ENCODE measurements at regions not wholly inside any gene's neighbourhood (a gene's known extent, or its start where the extent isn't known, plus 50 kb on each side); places are given as distances from the start of the nearest gene placed in this dataset.

GRCh38 chr7:18295781-18296423 lies 199.6 kb upstream of the HDAC9 start:
- no peak for ATAC-seq
- peaks cover 1% of the 10 kb centered on the region for H3K27me3 Mint-ChIP-seq (ENCODE audit: insufficient read depth, low read depth, poor library complexity)
- H3K4me3 Mint-ChIP-seq = no peak overlapping the region

More at GRCh38 chr7:18295781-18296423, 199.6 kb upstream of the HDAC9 start:
- H3K27ac Mint-ChIP-seq = no peak overlapping the region
- H3K4me3 ChIP-seq = no peak overlapping the region
- H3K27me3 ChIP-seq (ENCODE audit: insufficient read depth) = no peaks in the 10 kb centered on the region
- H3K36me3 Mint-ChIP-seq (ENCODE audit: low read depth) = no peaks in the 10 kb centered on the region
- H3K4me1 Mint-ChIP-seq = peaks cover 5% of the 10 kb centered on the region; the same call in 2 of the 3 replicates
- no peaks in the 10 kb centered on the region for H3F3A ChIP-seq (replicated peaks; ENCODE audit: low read depth)
- H3K4me1 ChIP-seq (ENCODE audit: insufficient read depth) = no peaks in the 10 kb centered on the region
- no peaks in the 10 kb centered on the region for H3K36me3 ChIP-seq (ENCODE audit: insufficient read depth)
- no peaks in the 10 kb centered on the region for H3K9me2 ChIP-seq (ENCODE audit: insufficient read depth)
- H2AFZ ChIP-seq = no peak overlapping the region
- no peak for DNase-seq (ENCODE audit: low spot score)
- TF ChIP-seq, protein P1, sequence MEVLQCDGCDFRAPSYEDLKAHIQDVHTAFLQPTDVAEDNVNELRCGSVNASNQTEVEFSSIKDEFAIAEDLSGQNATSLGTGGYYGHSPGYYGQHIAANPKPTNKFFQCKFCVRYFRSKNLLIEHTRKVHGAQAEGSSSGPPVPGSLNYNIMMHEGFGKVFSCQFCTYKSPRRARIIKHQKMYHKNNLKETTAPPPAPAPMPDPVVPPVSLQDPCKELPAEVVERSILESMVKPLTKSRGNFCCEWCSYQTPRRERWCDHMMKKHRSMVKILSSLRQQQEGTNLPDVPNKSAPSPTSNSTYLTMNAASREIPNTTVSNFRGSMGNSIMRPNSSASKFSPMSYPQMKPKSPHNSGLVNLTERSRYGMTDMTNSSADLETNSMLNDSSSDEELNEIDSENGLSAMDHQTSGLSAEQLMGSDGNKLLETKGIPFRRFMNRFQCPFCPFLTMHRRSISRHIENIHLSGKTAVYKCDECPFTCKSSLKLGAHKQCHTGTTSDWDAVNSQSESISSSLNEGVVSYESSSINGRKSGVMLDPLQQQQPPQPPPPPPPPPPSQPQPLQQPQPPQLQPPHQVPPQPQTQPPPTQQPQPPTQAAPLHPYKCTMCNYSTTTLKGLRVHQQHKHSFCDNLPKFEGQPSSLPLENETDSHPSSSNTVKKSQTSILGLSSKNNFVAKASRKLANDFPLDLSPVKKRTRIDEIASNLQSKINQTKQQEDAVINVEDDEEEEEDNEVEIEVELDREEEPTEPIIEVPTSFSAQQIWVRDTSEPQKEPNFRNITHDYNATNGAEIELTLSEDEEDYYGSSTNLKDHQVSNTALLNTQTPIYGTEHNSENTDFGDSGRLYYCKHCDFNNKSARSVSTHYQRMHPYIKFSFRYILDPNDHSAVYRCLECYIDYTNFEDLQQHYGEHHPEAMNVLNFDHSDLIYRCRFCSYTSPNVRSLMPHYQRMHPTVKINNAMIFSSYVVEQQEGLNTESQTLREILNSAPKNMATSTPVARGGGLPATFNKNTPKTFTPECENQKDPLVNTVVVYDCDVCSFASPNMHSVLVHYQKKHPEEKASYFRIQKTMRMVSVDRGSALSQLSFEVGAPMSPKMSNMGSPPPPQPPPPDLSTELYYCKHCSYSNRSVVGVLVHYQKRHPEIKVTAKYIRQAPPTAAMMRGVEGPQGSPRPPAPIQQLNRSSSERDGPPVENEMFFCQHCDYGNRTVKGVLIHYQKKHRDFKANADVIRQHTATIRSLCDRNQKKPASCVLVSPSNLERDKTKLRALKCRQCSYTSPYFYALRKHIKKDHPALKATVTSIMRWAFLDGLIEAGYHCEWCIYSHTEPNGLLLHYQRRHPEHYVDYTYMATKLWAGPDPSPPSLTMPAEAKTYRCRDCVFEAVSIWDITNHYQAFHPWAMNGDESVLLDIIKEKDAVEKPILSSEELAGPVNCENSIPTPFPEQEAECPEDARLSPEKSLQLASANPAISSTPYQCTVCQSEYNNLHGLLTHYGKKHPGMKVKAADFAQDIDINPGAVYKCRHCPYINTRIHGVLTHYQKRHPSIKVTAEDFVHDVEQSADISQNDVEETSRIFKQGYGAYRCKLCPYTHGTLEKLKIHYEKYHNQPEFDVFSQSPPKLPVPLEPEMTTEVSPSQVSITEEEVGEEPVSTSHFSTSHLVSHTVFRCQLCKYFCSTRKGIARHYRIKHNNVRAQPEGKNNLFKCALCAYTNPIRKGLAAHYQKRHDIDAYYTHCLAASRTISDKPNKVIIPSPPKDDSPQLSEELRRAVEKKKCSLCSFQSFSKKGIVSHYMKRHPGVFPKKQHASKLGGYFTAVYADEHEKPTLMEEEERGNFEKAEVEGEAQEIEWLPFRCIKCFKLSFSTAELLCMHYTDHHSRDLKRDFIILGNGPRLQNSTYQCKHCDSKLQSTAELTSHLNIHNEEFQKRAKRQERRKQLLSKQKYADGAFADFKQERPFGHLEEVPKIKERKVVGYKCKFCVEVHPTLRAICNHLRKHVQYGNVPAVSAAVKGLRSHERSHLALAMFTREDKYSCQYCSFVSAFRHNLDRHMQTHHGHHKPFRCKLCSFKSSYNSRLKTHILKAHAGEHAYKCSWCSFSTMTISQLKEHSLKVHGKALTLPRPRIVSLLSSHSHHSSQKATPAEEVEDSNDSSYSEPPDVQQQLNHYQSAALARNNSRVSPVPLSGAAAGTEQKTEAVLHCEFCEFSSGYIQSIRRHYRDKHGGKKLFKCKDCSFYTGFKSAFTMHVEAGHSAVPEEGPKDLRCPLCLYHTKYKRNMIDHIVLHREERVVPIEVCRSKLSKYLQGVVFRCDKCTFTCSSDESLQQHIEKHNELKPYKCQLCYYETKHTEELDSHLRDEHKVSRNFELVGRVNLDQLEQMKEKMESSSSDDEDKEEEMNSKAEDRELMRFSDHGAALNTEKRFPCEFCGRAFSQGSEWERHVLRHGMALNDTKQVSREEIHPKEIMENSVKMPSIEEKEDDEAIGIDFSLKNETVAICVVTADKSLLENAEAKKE (CRISPR knock-in tag; IDR thresholded peaks at IDR 0.05) = no peak
- no peak for TF ChIP-seq ZNF114 (CRISPR knock-in tag; IDR thresholded peaks at IDR 0.05)
- TF ChIP-seq NANOG (IDR thresholded peaks at IDR 0.05; ENCODE audit: borderline replicate concordance) = no peak
- TF ChIP-seq JUNB (IDR thresholded peaks at IDR 0.05; ENCODE audit: unreplicated experiment) = no peak
- no peak for TF ChIP-seq ZNF331 (CRISPR knock-in tag; IDR thresholded peaks at IDR 0.05; ENCODE audit: low read depth)
- no peak for TF ChIP-seq POLR2AphosphoS5 (IDR thresholded peaks at IDR 0.05; ENCODE audit: low read depth)
- TF ChIP-seq STAT1 (IDR thresholded peaks at IDR 0.05; ENCODE audit: unreplicated experiment) = no peak
- TF ChIP-seq CREB1 (CRISPR knock-in tag; IDR thresholded peaks at IDR 0.05; ENCODE audit: low read depth) = no peak
- TF ChIP-seq, protein P2, sequence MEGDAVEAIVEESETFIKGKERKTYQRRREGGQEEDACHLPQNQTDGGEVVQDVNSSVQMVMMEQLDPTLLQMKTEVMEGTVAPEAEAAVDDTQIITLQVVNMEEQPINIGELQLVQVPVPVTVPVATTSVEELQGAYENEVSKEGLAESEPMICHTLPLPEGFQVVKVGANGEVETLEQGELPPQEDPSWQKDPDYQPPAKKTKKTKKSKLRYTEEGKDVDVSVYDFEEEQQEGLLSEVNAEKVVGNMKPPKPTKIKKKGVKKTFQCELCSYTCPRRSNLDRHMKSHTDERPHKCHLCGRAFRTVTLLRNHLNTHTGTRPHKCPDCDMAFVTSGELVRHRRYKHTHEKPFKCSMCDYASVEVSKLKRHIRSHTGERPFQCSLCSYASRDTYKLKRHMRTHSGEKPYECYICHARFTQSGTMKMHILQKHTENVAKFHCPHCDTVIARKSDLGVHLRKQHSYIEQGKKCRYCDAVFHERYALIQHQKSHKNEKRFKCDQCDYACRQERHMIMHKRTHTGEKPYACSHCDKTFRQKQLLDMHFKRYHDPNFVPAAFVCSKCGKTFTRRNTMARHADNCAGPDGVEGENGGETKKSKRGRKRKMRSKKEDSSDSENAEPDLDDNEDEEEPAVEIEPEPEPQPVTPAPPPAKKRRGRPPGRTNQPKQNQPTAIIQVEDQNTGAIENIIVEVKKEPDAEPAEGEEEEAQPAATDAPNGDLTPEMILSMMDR (conservative IDR thresholded peaks at IDR 0.05; ENCODE audit: low read depth in 2 of 2) = no peak
- TF ChIP-seq EZH2 (IDR thresholded peaks at IDR 0.05; ENCODE audit: low read depth, unreplicated experiment) = no peak
- TF ChIP-seq ETS1 (IDR thresholded peaks at IDR 0.05) = no peak
- no peak for TF ChIP-seq EZH2phosphoT487 (IDR thresholded peaks at IDR 0.05; ENCODE audit: unreplicated experiment)
- TF ChIP-seq, protein P3, sequence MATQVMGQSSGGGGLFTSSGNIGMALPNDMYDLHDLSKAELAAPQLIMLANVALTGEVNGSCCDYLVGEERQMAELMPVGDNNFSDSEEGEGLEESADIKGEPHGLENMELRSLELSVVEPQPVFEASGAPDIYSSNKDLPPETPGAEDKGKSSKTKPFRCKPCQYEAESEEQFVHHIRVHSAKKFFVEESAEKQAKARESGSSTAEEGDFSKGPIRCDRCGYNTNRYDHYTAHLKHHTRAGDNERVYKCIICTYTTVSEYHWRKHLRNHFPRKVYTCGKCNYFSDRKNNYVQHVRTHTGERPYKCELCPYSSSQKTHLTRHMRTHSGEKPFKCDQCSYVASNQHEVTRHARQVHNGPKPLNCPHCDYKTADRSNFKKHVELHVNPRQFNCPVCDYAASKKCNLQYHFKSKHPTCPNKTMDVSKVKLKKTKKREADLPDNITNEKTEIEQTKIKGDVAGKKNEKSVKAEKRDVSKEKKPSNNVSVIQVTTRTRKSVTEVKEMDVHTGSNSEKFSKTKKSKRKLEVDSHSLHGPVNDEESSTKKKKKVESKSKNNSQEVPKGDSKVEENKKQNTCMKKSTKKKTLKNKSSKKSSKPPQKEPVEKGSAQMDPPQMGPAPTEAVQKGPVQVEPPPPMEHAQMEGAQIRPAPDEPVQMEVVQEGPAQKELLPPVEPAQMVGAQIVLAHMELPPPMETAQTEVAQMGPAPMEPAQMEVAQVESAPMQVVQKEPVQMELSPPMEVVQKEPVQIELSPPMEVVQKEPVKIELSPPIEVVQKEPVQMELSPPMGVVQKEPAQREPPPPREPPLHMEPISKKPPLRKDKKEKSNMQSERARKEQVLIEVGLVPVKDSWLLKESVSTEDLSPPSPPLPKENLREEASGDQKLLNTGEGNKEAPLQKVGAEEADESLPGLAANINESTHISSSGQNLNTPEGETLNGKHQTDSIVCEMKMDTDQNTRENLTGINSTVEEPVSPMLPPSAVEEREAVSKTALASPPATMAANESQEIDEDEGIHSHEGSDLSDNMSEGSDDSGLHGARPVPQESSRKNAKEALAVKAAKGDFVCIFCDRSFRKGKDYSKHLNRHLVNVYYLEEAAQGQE (IDR thresholded peaks at IDR 0.05; ENCODE audit: unreplicated experiment) = no peak
- no peaks in the 10 kb centered on the region for H4K20me1 ChIP-seq (replicated peaks; ENCODE audit: insufficient read depth)
- H3K79me2 ChIP-seq (replicated peaks; ENCODE audit: insufficient read depth) = no peaks in the 10 kb centered on the region
- no peak overlapping the region for H3K27ac ChIP-seq (ENCODE audit: low read depth)
- H3K4me2 ChIP-seq = no peak overlapping the region
- H3K9me3 Mint-ChIP-seq = no peaks in the 10 kb centered on the region

Measured in GM23338 (cell line).